Neutrophil (primary cell): ENCODE measurements at regions not wholly inside any gene's neighbourhood (a gene's known extent, or its start where the extent isn't known, plus 50 kb on each side); places are given as distances from the start of the nearest gene placed in this dataset.

Source experiments
- H3K27ac ChIP-seq: fragments of 200-600 bp; sonication (generic); 2 replicates; pipeline ENCODE4 v1.5.1; 2016; ENCODE audit warnings: mild to moderate bottlenecking, moderate library complexity
- H3K27me3 ChIP-seq: fragments of 200-600 bp; sonication (generic); 2 replicates; pipeline ENCODE4 v1.6.0; 2016; ENCODE audit warnings: mild to moderate bottlenecking
- H3K36me3 ChIP-seq: fragments of 200-600 bp; sonication (generic); 2 replicates; pipeline ENCODE4 v1.5.1; 2017
- H3K4me1 ChIP-seq, 2 experiments: fragments of 200-600 bp in 1 of 2; sonication (generic) in 1 of 2; 1 replicate in 1 of 2; 2 replicates in 1 of 2; pipeline versions ENCODE4 v1.5.1 to v1.6.1; 2013 to 2016; ENCODE audit warnings: low read depth in 1 of 2, low read length in 1 of 2, mild to moderate bottlenecking in 1 of 2, moderate library complexity in 1 of 2; ENCODE audit not compliant: control insufficient read depth in 1 of 2, insufficient read depth in 1 of 2
- H3K4me3 ChIP-seq, 2 experiments: fragments of 200-600 bp in 1 of 2; sonication (generic) in 1 of 2; 1 replicate in 1 of 2; 2 replicates in 1 of 2; pipeline ENCODE4 v1.5.1; 2013 to 2016; ENCODE audit warnings: low read depth in 1 of 2, low read length in 1 of 2, mild to moderate bottlenecking in 1 of 2, moderate library complexity in 1 of 2
- H3K9me3 ChIP-seq: fragments of 200-600 bp; sonication (generic); 2 replicates; pipeline ENCODE4 v1.5.1; 2016
- TF ChIP-seq, protein P1 (sequence below): fragments of 200-600 bp; sonication (generic); IDR thresholded peaks from 2 replicates; pipeline ENCODE4 v1.5.1; 2016; ENCODE audit warnings: antibody characterized with exemption

DNA sequence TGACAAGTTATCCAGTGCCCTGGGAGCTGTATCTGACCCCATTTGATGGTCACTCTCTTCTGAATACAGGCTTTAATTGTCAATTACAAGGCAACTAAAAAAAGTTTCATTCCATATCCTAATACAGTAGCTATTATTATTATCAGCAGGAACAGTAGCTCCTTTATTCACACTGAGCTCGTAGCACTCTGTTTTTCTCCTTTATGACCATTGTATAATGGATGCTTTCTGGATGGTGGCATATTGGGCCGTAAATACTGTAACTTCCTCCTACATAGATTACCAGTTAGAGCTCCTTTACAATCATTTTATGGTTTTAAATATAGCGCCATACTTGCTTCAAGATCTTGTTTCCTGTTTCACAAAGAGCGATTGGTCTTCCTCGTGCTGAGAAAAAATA, 1040.3 kb downstream of the TSN start:
- H3K4me3 ChIP-seq = no peak overlapping the region
- H3K27ac ChIP-seq = no peak overlapping the region
- TF ChIP-seq, protein P1, sequence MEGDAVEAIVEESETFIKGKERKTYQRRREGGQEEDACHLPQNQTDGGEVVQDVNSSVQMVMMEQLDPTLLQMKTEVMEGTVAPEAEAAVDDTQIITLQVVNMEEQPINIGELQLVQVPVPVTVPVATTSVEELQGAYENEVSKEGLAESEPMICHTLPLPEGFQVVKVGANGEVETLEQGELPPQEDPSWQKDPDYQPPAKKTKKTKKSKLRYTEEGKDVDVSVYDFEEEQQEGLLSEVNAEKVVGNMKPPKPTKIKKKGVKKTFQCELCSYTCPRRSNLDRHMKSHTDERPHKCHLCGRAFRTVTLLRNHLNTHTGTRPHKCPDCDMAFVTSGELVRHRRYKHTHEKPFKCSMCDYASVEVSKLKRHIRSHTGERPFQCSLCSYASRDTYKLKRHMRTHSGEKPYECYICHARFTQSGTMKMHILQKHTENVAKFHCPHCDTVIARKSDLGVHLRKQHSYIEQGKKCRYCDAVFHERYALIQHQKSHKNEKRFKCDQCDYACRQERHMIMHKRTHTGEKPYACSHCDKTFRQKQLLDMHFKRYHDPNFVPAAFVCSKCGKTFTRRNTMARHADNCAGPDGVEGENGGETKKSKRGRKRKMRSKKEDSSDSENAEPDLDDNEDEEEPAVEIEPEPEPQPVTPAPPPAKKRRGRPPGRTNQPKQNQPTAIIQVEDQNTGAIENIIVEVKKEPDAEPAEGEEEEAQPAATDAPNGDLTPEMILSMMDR = no peak
- no peaks in the 10 kb centered on the region for H3K9me3 ChIP-seq
- H3K36me3 ChIP-seq = no peaks in the 10 kb centered on the region
- no peaks in the 10 kb centered on the region for H3K27me3 ChIP-seq
- no peaks in the 10 kb centered on the region for H3K4me1 ChIP-seq

DNA sequence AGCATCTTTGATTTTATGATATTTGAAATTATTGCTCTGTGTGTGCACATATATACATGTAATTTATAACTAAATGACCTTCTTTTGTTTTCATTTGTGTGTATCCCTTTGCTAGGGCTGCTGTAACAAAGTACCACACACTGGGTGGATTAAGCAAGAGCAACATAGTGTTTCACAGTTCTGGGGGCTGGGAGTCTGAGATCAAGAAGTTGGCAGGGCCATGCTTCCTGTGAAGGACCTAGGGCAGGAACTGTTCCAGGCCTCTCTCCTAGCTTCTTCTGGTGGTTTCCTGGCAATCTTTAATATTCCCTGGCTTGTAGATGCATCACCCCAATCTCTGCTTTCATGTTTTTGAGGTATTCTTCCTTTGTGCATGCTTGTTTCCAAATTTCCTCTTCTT, 1043.9 kb downstream of the TSN start:
- TF ChIP-seq, protein P1 = no peak
- Histone ChIP-seq H3K4me3 (no peak overlapping the region), H3K27me3 (no peaks in the 10 kb centered on the region), H3K27ac (no peak overlapping the region), H3K9me3 (no peaks in the 10 kb centered on the region), H3K36me3 (no peaks in the 10 kb centered on the region), H3K4me1 (no peaks in the 10 kb centered on the region)

DNA sequence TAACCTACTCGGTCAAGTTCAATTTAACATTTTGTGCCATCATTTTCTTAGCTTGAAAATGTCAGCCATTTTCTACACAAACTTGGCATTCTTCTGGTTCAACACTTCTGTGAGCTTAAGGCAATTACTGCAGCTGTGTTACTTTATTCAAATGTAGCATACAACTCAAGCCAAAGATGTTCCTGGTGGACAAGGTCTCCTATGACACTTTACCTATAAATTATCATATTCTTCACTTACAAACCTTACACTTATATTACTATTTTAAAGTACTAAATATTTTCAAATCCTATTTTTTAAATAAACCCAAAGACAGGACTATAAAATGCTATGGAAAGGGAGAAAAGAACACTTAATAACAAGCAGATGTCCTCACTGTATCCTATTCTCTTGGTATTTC, 1045.3 kb downstream of the TSN start:
- Histone ChIP-seq H3K4me3 (no peak overlapping the region), H3K27me3 (no peaks in the 10 kb centered on the region), H3K9me3 (no peaks in the 10 kb centered on the region), H3K27ac (no peak overlapping the region), H3K36me3 (no peaks in the 10 kb centered on the region), H3K4me1 (no peaks in the 10 kb centered on the region)
- TF ChIP-seq, protein P1 = no peak

DNA sequence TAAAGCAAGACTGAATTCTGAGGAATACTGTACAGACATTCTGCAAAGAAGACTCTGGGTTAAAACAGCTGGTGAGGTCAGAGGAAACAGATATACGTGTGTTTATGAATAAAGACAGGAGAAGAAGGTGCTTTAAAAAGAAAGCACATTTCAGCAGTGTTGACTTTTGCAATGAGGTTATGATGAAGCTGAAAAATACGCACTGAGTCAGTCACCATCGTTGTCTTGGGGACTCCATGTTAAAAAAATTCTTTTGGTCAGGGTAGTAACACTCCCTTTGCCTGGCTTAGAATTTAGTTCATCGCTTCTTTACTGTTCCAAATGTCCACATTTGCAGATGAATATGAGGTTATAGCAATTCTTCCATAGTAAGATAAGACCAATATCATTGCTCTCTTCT, 1049.0 kb downstream of the TSN start:
- Histone ChIP-seq H3K9me3 (no peaks in the 10 kb centered on the region), H3K27me3 (no peaks in the 10 kb centered on the region), H3K36me3 (no peaks in the 10 kb centered on the region), H3K27ac (no peak overlapping the region), H3K4me1 (no peaks in the 10 kb centered on the region), H3K4me3 (no peak overlapping the region)
- TF ChIP-seq, protein P1 = no peak

DNA sequence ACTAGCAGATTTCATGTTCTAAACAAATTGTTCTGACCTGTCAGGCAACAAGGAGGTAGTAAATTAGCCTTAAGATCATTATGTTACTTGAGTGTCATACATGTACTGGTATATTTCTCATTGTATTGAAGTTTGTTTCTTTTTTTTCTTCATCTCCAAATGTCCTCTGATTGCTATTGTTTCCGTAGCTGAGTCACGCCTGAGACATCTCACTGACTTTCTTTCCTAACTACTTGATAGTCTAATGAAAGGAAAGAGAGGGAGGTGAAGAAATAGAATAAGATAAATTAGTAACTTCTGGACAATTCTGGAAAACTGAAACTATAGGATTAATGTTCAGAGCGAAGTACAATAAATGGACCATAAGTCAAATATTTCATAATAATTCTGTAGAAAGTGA, 1049.9 kb downstream of the TSN start:
- Histone ChIP-seq H3K27me3 (no peaks in the 10 kb centered on the region), H3K4me3 (no peak overlapping the region), H3K4me1 (no peaks in the 10 kb centered on the region), H3K27ac (no peak overlapping the region), H3K36me3 (no peaks in the 10 kb centered on the region), H3K9me3 (no peaks in the 10 kb centered on the region)
- TF ChIP-seq, protein P1 = no peak
